Coronary artery (tissue), 2 donors: ENCODE measurements at regions not wholly inside any gene's neighbourhood (a gene's known extent, or its start where the extent isn't known, plus 50 kb on each side); places are given as distances from the start of the nearest gene placed in this dataset.

Experiments used
- DNase-seq: peaks from one replicate; pipeline ENCODE4 v3.0.0-alpha.2; 2017; ENCODE audit warnings: low spot score
- H3K27ac ChIP-seq, 2 donors: fragments of 200-600 bp; sonication (generic); one replicate each; pipeline ENCODE4 v1.5.1; 2016 to 2019
- H3K4me3 ChIP-seq: fragments of 200-600 bp; sonication (generic); 2 replicates; pipeline ENCODE4 v1.5.1; 2016; ENCODE audit warnings: mild to moderate bottlenecking, moderate library complexity
- CTCF ChIP-seq: fragments of 200-600 bp; sonication (generic); IDR thresholded peaks from one replicate; pipeline ENCODE4 v1.5.1; 2019; ENCODE audit warnings: antibody characterized with exemption

GRCh38 chr16:73978407-73978784 lies 318.2 kb upstream of the PSMD7 start:
- no peak for DNase-seq
- Histone ChIP-seq H3K27ac (no peak overlapping the region), H3K4me3 (no peak overlapping the region)
- no peak for TF ChIP-seq CTCF

GRCh38 chr16:73976644-73977043 lies 320.0 kb upstream of the PSMD7 start:
- no peak for TF ChIP-seq CTCF
- DNase-seq, result no peak
- Histone ChIP-seq H3K4me3 (no peak overlapping the region), H3K27ac (no peak overlapping the region)

GRCh38 chr16:73973174-73973573 lies 323.4 kb upstream of the PSMD7 start:
- no peak for TF ChIP-seq CTCF
- DNase-seq, result no peak

GRCh38 chr16:73966851-73967250 lies 329.8 kb upstream of the PSMD7 start:
- no peak for TF ChIP-seq CTCF
- no peak overlapping the region for H3K27ac ChIP-seq
- DNase-seq, result no peak
- no peak overlapping the region for H3K4me3 ChIP-seq

More at GRCh38 chr16:73973174-73973573, 323.4 kb upstream of the PSMD7 start:
- H3K4me3 ChIP-seq, result no peak overlapping the region
- H3K27ac ChIP-seq, result no peak overlapping the region

DNA sequence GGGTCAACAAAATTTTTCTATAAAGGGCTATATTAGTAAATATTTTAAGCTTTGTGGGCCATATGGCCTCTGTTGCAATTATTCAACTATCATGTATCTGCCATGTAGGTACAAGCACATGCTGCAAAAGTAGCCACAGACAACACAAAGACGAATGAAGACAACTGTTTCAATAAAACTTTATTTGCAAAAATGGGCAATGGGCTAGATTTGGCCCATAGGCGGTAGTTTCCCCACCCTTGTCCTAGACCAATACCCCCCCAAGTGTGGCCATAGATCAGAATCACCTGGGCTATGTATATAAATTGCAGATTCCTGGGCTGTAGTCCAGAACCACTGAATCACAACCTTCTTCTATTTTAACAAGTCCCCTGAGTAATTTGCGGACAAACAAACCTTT lies 331.0 kb upstream of the PSMD7 start:
- H3K27ac ChIP-seq, result no peak overlapping the region
- no peak for TF ChIP-seq CTCF
- DNase-seq, result no peak
- H3K4me3 ChIP-seq, result no peak overlapping the region

- Histone ChIP-seq H3K4me3 (no peak overlapping the region), H3K27ac (no peak overlapping the region)
- no peak for DNase-seq
- TF ChIP-seq CTCF, result peak; percentile 57
Measured at GRCh38 chr16:73956587-73957494, 339.8 kb upstream of the PSMD7 start.

DNA sequence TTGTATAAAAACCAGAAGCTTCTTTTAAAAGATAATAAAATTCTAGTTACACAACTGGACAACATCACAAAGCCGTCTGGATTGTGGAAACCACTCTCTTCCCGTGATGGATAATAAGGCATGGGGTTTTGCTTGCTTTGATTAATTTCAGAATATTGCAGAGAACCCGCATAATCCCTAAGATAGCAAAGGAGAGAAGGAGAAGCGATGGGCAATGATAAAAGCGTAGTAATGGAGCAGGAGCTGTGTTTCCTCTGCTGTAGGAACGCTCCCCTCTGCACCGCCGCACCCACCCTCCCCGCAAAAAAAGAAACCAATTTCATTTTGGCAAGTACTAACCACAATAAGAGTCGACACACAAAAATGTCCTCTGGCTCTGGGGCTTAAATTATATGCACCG lies 340.9 kb upstream of the PSMD7 start:
- no peak overlapping the region for H3K4me3 ChIP-seq
- no peak overlapping the region for H3K27ac ChIP-seq
- TF ChIP-seq CTCF, result no peak
- DNase-seq, result no peak
